Uterus (tissue), 2 donors: ENCODE measurements at regions not wholly inside any gene's neighbourhood (a gene's known extent, or its start where the extent isn't known, plus 50 kb on each side); places are given as distances from the start of the nearest gene placed in this dataset.

Experiments used
- CTCF ChIP-seq, 4 experiments: fragments of 200-600 bp in 2 of 4; fragments of 450-650 bp in 2 of 4; sonication (generic) in 2 of 4; IDR thresholded peaks; one replicate each; pipeline ENCODE4 v1.5.1; 2016 to 2019; ENCODE audit warnings: antibody characterized with exemption in 4 of 4, mild to moderate bottlenecking in 2 of 4, moderate library complexity in 1 of 4
- POLR2A ChIP-seq, 2 donors: fragments of 450-650 bp; IDR thresholded peaks; one replicate each; pipeline ENCODE4 v1.6.1; 2016; ENCODE audit warnings: antibody characterized with exemption in 2 of 2, mild to moderate bottlenecking in 1 of 2, moderate library complexity in 1 of 2

- no peak for TF ChIP-seq CTCF (IDR thresholded peaks at IDR 0.05)
- TF ChIP-seq POLR2A (IDR thresholded peaks at IDR 0.05) = no peak
These were observed 1489.4 kb downstream of the AACS start for GRCh38 chr12:126554625-126555024.
